Fibroblast of skin of left quadriceps (primary cell): ENCODE measurements at regions not wholly inside any gene's neighbourhood (a gene's known extent, or its start where the extent isn't known, plus 50 kb on each side); places are given as distances from the start of the nearest gene placed in this dataset.

Experiments used
- DNase-seq, 2 experiments: peaks; one replicate each; pipeline ENCODE4 v3.0.0-alpha.2; 2013; ENCODE audit warnings: low read depth in 2 of 2

- no peak for DNase-seq
Measured at GRCh38 chr13:95447814-95448213, 104.7 kb upstream of the CLDN10 start.

GRCh38 chr13:95451656-95452055 is 100.9 kb upstream of the CLDN10 start:
- DNase-seq, result no peak

GRCh38 chr13:95452375-95452774 is 100.1 kb upstream of the CLDN10 start:
- no peak for DNase-seq

- DNase-seq, result no peak
Measured at GRCh38 chr13:95455782-95456181, 96.7 kb upstream of the CLDN10 start.

GRCh38 chr13:95456815-95457214 is 95.7 kb upstream of the CLDN10 start:
- no peak for DNase-seq

- no peak for DNase-seq
Measured at GRCh38 chr13:95457294-95457693, 95.2 kb upstream of the CLDN10 start.

GRCh38 chr13:95462801-95463200 is 89.7 kb upstream of the CLDN10 start:
- DNase-seq, result no peak

GRCh38 chr13:95463531-95463930 is 89.0 kb upstream of the CLDN10 start:
- no peak for DNase-seq

GRCh38 chr13:95470574-95471366 is 81.8 kb upstream of the CLDN10 start:
- DNase-seq, result no peak

GRCh38 chr13:95471960-95472359 is 80.6 kb upstream of the CLDN10 start:
- DNase-seq, result no peak

GRCh38 chr13:95474992-95475391 is 77.5 kb upstream of the CLDN10 start:
- no peak for DNase-seq

GRCh38 chr13:95477187-95477586 is 75.3 kb upstream of the CLDN10 start:
- no peak for DNase-seq

GRCh38 chr13:95479731-95480130 is 72.8 kb upstream of the CLDN10 start:
- DNase-seq, result no peak

GRCh38 chr13:95480131-95480545 is 72.4 kb upstream of the CLDN10 start:
- no peak for DNase-seq

- DNase-seq, result no peak
Measured at GRCh38 chr13:95480791-95481780, 71.4 kb upstream of the CLDN10 start.

GRCh38 chr13:95484052-95484451 is 68.5 kb upstream of the CLDN10 start:
- DNase-seq, result no peak

- DNase-seq, result no peak
Measured at GRCh38 chr13:95485045-95485517, 67.4 kb upstream of the CLDN10 start.

GRCh38 chr13:95485518-95486144 is 66.9 kb upstream of the CLDN10 start:
- DNase-seq, result no peak

GRCh38 chr13:95492044-95492801 is 60.3 kb upstream of the CLDN10 start:
- DNase-seq, result no peak

GRCh38 chr13:95494082-95494681 is 58.3 kb upstream of the CLDN10 start:
- no peak for DNase-seq

GRCh38 chr13:95496485-95496884 is 56.0 kb upstream of the CLDN10 start:
- DNase-seq, result no peak
